Keratinocyte (primary cell): ENCODE measurements at regions not wholly inside any gene's neighbourhood (a gene's known extent, or its start where the extent isn't known, plus 50 kb on each side); places are given as distances from the start of the nearest gene placed in this dataset.

Experiments
- DNase-seq: peaks from one replicate; pipeline ENCODE4 v3.0.0-alpha.2; 2011; ENCODE audit warnings: low read depth, missing footprints, low spot score
- FAIRE-seq: peaks from 2 replicates; lab custom pipeline; 2011; peaks lifted over from hg19 to GRCh38; lab: Jason Lieb, UNC
- H2AFZ ChIP-seq: 2 replicates; pipeline ENCODE4 v1.6.0; 2012; ENCODE audit warnings: low read length, control low read depth, inconsistent platforms; ENCODE audit not compliant: control insufficient read depth
- H3K27ac ChIP-seq: 2 replicates; pipeline ENCODE4 v1.5.1; 2011; ENCODE audit warnings: low read length; ENCODE audit not compliant: control insufficient read depth, insufficient read depth
- H3K27me3 ChIP-seq: 3 replicates; pipeline ENCODE4 v1.6.0; 2011; ENCODE audit warnings: low read length; ENCODE audit not compliant: control insufficient read depth, insufficient read depth; ENCODE audit errors: extremely low read depth
- H3K36me3 ChIP-seq, 2 experiments: 2 replicates in 1 of 2; 3 replicates in 1 of 2; pipeline ENCODE4 v1.5.1; 2011; ENCODE audit warnings: low read length in 2 of 2, mild to moderate bottlenecking in 1 of 2; ENCODE audit not compliant: control insufficient read depth in 2 of 2, insufficient read depth in 2 of 2; ENCODE audit errors: extremely low read depth in 1 of 2
- H3K4me1 ChIP-seq: 3 replicates; pipeline ENCODE4 v1.5.1; 2011; ENCODE audit warnings: low read length; ENCODE audit not compliant: control insufficient read depth, insufficient read depth; ENCODE audit errors: extremely low read depth
- H3K4me2 ChIP-seq: 3 replicates; pipeline ENCODE4 v1.6.0; 2011; ENCODE audit warnings: low read depth, low read length; ENCODE audit not compliant: control insufficient read depth, insufficient read depth; ENCODE audit errors: extremely low read depth
- H3K4me3 ChIP-seq, 3 experiments: fragments of 200-600 bp in 1 of 3; sonication (generic) in 1 of 3; 2 replicates in 2 of 3; 3 replicates in 1 of 3; pipeline ENCODE4 v1.5.1; 2011 to 2016; ENCODE audit warnings: low read length in 3 of 3, mild to moderate bottlenecking in 3 of 3, control low read depth in 2 of 3, inconsistent platforms in 1 of 3, low read depth in 1 of 3, mixed read lengths in 1 of 3, mixed run types in 1 of 3, moderate library complexity in 1 of 3; ENCODE audit not compliant: control insufficient read depth in 2 of 3, insufficient read depth in 2 of 3; ENCODE audit errors: extremely low read depth in 1 of 3
- H3K79me2 ChIP-seq: 2 replicates; pipeline ENCODE4 v1.6.0; 2012; ENCODE audit warnings: low read length; ENCODE audit not compliant: control insufficient read depth, insufficient read depth
- H3K9ac ChIP-seq: 3 replicates; pipeline ENCODE4 v1.6.0; 2011; ENCODE audit warnings: low read length; ENCODE audit not compliant: control insufficient read depth, insufficient read depth; ENCODE audit errors: extremely low read depth
- H3K9me1 ChIP-seq: 3 replicates; pipeline ENCODE4 v1.6.0; 2011; ENCODE audit warnings: low read length; ENCODE audit not compliant: control insufficient read depth, insufficient read depth; ENCODE audit errors: extremely low read depth
- H3K9me3 ChIP-seq: 2 replicates; pipeline ENCODE4 v1.5.1; 2012; ENCODE audit warnings: low read depth, low read length; ENCODE audit not compliant: control insufficient read depth
- H4K20me1 ChIP-seq: 3 replicates; pipeline ENCODE4 v1.6.0; 2011; ENCODE audit warnings: low read length; ENCODE audit not compliant: control insufficient read depth, insufficient read depth; ENCODE audit errors: extremely low read depth
- EZH2 ChIP-seq: IDR thresholded peaks from one replicate; pipeline ENCODE4 v1.6.1; 2012; ENCODE audit warnings: inconsistent platforms, mild to moderate bottlenecking, low read length, moderate library complexity
- dilution Hi-C: fragments of 300-500 bp; cut with MboI; formaldehyde crosslinking; loops from one replicate; pipeline ENCODE4 v1.7.0; 2020; ENCODE audit warnings: low sequenced_read_pairs; ENCODE audit not compliant: extremely low pct_ligation_motif_present
- TF ChIP-seq, protein P1 (sequence below), 3 experiments: IDR thresholded peaks in 1 of 3; conservative IDR thresholded peaks in 1 of 3; optimal IDR thresholded peaks in 1 of 3; 2 replicates in 2 of 3; 3 replicates in 1 of 3; pipeline versions ENCODE3 to v1.5.1; 2011; ENCODE audit warnings: low read length in 3 of 3, mild to moderate bottlenecking in 3 of 3, moderate library complexity in 2 of 3, control low read depth in 1 of 3, inconsistent platforms in 1 of 3; ENCODE audit not compliant: insufficient read depth in 2 of 3; ENCODE audit errors: extremely low read depth in 1 of 3

DNA sequence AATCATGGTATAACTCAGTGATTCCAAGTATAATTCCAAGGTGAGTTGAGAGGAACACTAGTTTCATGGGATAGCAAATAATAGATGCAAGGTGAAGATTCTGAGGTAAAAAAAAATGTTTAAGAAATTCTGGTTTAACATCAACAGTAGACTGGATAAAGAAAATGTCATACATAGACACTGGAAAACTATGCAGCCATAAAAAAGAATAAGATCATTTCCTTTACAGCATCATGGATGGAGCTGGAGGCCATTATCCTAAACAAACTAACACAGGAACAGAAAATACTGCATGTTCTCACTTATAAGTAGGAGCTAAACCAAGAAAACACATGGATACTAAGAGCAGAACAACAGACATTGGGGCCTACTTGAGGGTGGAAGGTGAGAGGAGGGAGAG is 54.6 kb upstream of the LEF1 start:
- Histone ChIP-seq H3K9me1 (no peaks in the 10 kb centered on the region), H3K4me3 (no peak overlapping the region), H3K36me3 (no peaks in the 10 kb centered on the region), H2AFZ (no peak overlapping the region), H4K20me1 (no peaks in the 10 kb centered on the region), H3K27ac (no peak overlapping the region), H3K27me3 (no peaks in the 10 kb centered on the region), H3K79me2 (no peaks in the 10 kb centered on the region), H3K4me1 (no peaks in the 10 kb centered on the region), H3K9ac (no peak overlapping the region), H3K9me3 (no peaks in the 10 kb centered on the region), H3K4me2 (no peak overlapping the region)
- dilution Hi-C loops = no loop called here
- TF ChIP-seq EZH2 = no peak
- TF ChIP-seq, protein P1, sequence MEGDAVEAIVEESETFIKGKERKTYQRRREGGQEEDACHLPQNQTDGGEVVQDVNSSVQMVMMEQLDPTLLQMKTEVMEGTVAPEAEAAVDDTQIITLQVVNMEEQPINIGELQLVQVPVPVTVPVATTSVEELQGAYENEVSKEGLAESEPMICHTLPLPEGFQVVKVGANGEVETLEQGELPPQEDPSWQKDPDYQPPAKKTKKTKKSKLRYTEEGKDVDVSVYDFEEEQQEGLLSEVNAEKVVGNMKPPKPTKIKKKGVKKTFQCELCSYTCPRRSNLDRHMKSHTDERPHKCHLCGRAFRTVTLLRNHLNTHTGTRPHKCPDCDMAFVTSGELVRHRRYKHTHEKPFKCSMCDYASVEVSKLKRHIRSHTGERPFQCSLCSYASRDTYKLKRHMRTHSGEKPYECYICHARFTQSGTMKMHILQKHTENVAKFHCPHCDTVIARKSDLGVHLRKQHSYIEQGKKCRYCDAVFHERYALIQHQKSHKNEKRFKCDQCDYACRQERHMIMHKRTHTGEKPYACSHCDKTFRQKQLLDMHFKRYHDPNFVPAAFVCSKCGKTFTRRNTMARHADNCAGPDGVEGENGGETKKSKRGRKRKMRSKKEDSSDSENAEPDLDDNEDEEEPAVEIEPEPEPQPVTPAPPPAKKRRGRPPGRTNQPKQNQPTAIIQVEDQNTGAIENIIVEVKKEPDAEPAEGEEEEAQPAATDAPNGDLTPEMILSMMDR (optimal IDR thresholded peaks at IDR 0.05 in 1 of 3, IDR thresholded peaks at IDR 0.05 in 1 of 3, conservative IDR thresholded peaks at IDR 0.05 in 1 of 3; ENCODE audit: extremely low read depth in 1 of 3, insufficient read depth in 2 of 3, low read length in 3 of 3) = no peak
- FAIRE-seq = no peak
- DNase-seq = no peak

DNA sequence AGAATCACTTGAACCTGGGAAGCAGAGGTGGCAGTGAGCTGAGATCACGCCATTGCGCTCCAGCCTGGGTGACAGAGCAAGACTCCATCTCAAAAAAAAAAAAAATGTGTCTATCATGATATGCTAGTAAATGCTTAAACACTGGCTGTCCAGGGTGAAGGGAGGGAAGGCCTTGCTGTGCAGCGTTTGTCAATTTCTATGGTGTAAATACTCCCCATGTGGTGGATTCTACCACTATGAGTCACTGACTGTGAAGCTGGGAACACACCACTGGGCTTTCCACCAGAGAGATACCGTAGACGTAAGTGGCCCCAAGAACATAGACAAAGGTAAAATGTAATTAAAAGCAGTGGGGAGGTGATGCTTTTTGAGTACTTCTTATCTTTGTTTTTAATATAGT is 51.3 kb upstream of the LEF1 start:
- Histone ChIP-seq H3K79me2 (no peaks in the 10 kb centered on the region), H2AFZ (no peak overlapping the region), H3K4me3 (no peak overlapping the region), H3K9me3 (no peaks in the 10 kb centered on the region), H3K4me1 (no peaks in the 10 kb centered on the region), H3K9ac (no peak overlapping the region), H3K4me2 (no peak overlapping the region), H3K27me3 (no peaks in the 10 kb centered on the region), H3K36me3 (no peaks in the 10 kb centered on the region), H3K9me1 (no peaks in the 10 kb centered on the region), H3K27ac (no peak overlapping the region), H4K20me1 (no peaks in the 10 kb centered on the region)
- TF ChIP-seq, protein P1 (optimal IDR thresholded peaks at IDR 0.05 in 1 of 3, IDR thresholded peaks at IDR 0.05 in 1 of 3, conservative IDR thresholded peaks at IDR 0.05 in 1 of 3; ENCODE audit: extremely low read depth in 1 of 3, insufficient read depth in 2 of 3, low read length in 3 of 3) = no peak
- no peak for TF ChIP-seq EZH2
- DNase-seq (no peak), FAIRE-seq (no peak)
- dilution Hi-C loops = no loop called here
